ENCODE measurements at regions not wholly inside any gene's neighbourhood (a gene's known extent, or its start where the extent isn't known, plus 50 kb on each side); places are given as distances from the start of the nearest gene placed in this dataset.

DNA sequence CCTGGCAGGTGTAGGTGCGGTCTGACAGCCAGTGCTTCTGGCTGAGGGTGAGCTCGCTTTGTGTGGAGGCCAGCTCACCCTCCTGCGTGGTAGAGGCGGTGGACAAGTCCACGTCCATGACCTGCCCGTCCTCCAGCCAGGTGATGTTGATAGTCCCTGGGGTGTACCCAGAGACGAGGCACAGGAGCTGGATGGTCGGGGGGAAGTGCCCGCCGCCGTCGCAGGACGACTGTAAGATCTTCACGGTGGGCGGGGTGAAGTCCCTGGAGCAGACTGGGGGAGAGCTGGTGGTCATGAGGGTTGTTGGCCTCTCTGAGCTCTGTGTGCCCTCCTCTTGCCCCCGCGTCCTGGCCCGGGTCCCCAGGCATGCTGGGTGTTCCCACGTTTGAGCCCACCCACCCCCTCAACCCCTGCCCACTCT, 74.6 kb downstream of the TMEM121 start:
- TF ChIP-seq CTCF (conservative IDR thresholded peaks at IDR 0.05; ENCODE audit: low read depth, low read length) (no peak), EZH2 (IDR thresholded peaks at IDR 0.05; ENCODE audit: borderline replicate concordance, low read depth, low read length, poor library complexity, severe bottlenecking) (no peak)
